SH-SY5Y (cell line): ENCODE measurements at regions not wholly inside any gene's neighbourhood (a gene's known extent, or its start where the extent isn't known, plus 50 kb on each side); places are given as distances from the start of the nearest gene placed in this dataset.

Experiments used
- GATA2 ChIP-seq: IDR thresholded peaks from 2 replicates; pipeline ENCODE4 v1.6.1; 2011; ENCODE audit warnings: mild to moderate bottlenecking, low read depth, low read length
- GATA3 ChIP-seq: IDR thresholded peaks from 2 replicates; pipeline ENCODE4 v1.6.1; 2011; ENCODE audit warnings: low read depth, mild to moderate bottlenecking, low read length, moderate library complexity

DNA sequence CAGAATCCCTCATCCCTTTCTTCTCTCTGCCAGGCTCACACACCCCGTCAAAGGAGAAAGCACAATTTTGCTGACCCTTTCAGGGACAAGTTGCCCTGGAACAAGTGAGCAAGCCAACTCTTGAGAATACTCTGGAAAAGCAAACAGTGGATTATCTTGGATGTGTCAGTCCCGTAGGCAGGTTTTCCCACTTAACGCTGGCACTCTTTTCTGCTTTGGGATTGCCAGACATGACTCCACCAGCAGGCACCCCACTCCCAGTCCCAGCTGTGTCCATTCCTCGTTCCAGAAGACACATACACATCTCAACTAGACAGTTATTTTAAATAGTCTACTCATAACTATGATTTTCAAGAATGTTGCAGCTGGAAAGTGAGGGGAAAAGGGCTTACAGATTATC, 145.5 kb upstream of the CDKN3 start:
- TF ChIP-seq GATA3, result no peak
- no peak for TF ChIP-seq GATA2

DNA sequence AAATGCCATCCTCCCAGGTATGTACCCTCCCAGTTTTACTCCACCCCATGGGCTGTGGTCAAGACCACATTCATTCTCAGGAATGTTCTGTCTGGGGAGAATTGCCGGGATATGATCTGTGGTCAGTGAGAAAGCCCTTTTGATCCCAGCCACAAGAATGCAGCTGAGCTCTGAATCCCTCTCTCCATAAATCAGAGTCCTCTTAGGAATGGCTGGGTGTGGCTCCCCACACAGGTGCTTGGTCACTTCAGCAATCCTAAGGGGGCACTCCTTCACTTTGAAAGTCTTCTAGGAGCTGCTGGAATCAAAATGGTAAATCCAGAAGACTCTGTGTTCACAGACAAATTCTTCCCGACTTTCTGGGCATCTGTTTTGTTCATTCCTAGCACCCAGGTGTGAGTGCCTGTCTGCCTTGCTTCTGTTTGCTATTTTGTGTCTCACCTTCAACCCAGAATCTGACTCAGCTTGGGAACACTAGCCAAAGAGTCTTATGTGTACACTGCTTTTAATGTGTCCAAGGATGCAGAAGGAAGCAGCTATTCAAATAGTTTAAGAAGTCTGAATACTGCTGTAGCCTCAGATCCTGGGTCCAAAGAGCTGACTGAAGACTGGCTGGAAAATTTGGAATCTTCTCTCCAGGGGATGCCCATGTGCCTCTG, 144.6 kb upstream of the CDKN3 start:
- no peak for TF ChIP-seq GATA3
- TF ChIP-seq GATA2, result no peak

DNA sequence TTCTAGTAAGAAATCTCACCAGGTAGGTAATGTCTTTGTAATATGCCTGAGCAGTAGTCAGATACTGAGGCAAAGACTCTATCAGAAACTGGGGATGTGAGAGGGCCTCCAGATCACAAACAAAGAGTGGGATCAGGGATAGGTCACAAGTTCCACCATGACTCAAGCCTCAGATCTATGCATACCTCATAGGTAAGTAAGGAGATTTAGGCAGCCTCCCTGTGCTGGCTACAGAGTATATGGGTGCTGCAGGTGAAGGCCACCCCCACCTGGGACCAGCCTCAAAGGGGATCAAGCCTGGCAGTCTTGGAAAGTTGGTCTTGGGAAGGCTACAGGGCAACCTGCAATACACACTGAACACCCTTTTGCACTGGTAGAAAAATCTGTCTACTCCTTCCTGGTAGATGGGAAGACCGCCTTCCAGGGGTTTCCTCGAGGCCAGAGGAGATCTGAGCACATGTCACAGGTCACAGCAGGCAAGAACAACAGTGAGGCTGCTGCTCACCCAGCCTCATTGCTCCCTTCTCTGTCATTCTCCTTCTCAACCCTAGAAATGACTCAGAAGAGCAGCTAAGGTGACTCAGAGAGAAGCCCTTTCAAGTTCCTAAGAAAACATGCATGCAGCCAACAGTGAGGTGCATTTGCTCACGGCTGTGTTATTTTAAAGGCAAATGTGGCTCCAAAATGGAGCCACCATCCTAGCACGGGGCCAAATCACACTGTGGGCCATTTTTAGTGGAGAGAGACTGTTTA, 143.4 kb upstream of the CDKN3 start:
- TF ChIP-seq GATA2 (no peak), GATA3 (no peak)

DNA sequence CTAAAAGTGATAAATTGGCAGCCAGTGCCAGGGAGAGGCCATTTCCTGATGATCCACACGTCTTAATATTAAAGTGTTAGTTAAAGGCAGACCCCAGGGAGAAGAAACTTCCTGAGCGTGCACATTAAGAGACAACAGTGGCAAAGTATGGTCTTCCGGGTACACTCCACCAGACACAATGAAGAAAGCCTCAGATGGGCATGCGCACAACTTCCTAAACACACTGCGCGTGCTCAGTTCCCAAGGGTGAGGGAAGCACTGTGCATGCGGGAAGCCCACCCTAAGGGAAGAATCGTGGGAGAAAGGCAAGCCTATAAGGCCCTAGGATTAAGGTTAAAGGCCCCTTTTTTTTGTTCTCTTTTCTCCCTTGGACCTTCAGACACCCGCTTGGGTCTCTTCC, 140.7 kb upstream of the CDKN3 start:
- TF ChIP-seq GATA3, result no peak
- TF ChIP-seq GATA2, result no peak

DNA sequence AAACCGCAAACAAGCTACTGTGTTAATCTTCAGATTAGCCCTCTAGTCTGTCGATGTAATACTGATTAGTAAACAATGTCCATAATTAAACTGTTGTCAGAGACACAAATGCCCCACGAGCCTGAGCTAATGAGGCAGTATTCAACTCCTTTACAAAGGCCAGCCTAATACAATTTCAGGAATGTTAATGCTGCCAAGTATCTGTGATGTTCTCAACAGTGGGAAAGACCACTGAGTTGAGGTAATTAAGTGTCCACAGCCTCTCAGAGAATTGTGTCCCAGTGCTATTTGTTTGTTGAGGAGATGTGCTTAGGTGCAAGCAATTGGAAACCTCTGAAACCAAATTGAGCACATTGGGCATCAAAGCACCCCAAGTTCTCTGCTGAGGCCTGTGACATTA, 139.4 kb upstream of the CDKN3 start:
- TF ChIP-seq GATA3 (no peak), GATA2 (no peak)

DNA sequence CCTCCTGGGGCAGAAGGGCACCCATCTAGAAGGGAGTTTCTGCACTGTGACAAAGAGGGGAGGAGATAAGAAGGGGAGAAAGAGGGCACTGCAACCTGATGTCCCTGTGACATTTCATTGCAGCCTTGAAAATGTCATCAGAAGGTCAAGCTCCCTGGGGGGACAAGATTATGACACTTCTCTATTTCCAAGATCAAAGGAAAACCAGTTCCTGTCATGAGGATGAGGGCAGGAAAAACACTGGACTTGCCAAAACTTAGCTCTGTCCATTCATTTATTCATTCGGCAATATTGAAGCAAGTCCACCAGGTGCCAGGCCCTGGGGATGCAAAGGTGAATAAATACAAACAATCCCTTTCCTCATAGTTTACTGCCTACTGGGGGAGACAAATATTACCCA, 138.4 kb upstream of the CDKN3 start:
- TF ChIP-seq GATA2, result no peak

DNA sequence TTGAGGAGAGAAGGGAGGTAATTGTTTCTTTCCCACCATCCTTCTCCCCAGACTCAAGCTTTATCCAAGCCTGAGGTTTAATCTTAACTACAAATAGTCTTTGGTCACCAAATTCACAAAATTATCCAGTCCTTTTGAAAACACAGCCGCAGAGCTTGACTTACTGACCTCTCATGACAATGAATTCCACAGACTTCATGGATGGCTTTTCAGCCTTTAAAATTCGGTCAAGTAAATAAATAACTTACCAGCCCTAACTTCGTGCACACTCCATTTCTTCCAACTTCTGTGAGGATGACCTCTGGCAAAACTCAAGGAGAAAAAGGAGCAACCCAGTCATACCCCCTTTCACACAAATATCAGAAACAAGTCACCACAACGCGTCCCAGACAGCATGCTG, 137.0 kb upstream of the CDKN3 start:
- TF ChIP-seq GATA2 (no peak), GATA3 (no peak)

DNA sequence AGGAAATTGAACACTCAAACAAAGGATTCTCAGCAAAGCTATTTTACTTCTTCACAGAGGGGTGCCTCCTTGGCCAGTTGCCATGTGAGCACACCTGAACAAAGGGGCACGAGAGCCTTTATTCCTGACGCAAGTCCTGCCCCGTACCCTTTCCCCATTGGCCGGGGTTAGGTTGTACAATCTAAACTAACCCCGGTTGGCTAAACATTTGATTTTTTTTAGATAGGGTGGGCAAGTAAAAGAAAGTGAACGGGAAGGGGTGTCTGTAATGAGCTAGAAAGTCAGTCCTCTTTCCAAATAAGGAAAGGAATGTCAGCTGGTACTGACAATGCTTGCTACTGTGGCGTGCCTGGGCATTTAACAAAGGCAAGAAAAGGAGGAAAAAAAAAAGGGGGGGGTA, 135.5 kb upstream of the CDKN3 start:
- TF ChIP-seq GATA3, result no peak
- TF ChIP-seq GATA2, result no peak

DNA sequence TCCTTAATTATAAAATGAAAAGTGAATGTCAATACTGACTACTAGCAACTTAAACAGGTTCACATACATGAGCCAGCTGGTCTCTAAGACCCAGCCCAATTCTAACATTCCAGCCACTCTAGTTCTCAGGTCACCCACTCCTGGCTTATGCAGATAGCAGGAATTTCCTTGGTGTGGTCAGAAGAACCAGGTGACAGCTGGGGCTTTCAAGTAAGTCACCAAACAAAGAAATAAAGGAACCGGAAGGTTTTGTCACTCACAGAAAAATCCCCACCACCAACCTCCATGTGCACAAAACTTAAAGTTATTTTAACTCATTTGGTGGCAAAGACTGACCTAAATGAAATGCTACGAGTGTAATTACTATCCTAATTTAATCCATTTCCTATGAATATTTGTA, 129.6 kb upstream of the CDKN3 start:
- no peak for TF ChIP-seq GATA2
- TF ChIP-seq GATA3, result no peak

DNA sequence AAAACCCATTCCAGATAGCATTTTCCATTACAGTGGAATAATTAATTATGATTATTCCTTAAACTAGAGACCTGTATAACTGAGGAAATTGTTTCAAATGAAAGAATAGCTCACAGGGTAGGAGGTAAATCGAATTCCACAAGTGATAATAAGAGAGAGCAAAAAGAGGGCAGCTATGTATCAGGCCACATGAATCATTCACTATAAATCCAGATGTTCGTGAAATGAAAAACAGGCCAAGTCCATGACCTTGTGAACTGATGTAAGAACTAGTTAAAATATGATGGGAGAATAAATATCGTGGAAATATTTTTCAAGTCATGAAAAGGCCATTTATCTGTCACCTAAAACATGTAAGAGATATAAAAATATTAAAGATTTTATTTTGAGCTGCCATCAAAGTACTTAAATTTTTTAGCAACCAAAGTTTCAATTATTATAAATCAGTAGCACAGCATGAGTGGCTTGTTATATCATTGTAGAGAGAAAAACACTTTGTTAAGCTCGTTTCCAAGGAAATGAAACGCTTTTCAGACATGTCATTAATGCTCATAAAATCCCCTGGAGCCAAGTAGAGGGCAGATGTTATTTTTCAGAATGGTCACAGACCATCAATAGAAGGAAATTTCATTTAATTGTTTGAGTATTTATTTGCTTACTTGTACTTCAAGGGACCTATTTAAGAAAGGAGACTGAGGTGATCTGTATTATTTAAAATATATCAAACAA, 120.6 kb upstream of the CDKN3 start:
- TF ChIP-seq GATA2 (no peak), GATA3 (no peak)

DNA sequence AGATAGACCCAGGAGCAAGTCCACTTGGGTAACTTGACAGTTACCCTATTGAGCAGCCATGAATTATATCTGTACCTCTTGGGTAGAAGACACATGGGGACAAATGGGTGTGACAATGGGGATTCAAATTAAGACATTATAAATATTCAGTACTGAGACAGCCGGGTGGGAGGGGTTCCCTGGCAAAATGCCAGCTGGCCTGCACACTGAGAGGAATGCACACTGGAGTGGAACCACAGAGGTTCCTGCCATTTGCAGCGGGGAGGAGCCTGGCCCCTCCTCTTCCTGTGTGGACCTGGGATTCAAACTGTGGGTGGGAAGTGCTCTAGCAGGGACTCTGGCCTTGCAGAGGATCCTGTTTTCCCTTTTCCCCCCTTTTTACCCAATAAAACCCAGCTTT, 118.7 kb upstream of the CDKN3 start:
- TF ChIP-seq GATA3 (no peak), GATA2 (no peak)

DNA sequence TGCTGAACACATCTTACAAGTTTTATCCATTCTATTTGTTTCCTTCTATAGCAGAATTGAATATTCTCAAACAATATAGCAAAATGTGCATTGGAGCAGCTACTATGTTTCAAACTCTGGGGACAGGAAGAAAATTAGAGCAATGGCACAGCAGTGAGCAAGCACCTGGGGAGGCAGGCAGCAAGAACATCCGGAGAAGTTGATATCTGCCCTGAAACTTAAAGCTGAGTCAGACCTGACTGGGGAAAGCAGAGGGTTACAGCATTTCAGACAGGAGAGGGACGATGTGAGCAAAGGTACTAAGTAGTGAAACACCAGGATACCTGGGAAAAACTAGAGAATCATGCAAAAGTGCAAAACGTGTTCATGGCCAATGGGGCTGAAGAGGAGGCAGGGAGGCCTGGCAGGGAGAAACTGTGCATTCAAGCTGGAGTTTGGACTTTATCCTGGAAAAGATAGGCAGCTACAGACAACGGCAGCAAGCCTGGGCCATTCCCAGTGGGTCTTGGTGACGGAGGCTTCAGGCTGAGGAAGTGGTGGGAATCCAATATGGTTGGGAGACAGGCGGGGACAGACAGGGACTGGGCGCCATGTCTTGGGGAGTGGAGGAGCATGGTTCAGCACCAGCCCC, 118.0 kb upstream of the CDKN3 start:
- TF ChIP-seq GATA2 (no peak), GATA3 (no peak)

DNA sequence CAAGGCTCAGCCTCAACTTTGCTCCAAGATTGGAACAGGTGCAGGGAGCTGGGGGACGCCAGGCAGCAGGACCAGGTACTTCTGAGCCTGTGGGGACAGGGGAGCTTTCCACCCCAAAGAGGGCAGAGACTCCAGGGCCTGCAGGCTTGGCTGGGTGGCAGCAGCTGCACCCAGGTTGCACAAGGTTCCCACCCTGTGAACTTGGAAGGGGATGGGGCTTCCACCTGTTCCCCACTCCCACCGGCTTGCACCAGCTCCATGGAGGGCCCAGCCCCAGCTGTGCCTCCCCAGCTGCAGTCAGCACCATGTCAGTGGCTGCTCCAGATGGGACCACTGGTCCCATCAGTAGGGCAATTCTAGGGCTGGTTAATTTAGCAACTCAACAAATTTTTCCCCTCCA, 114.0 kb upstream of the CDKN3 start:
- no peak for TF ChIP-seq GATA3
- no peak for TF ChIP-seq GATA2

DNA sequence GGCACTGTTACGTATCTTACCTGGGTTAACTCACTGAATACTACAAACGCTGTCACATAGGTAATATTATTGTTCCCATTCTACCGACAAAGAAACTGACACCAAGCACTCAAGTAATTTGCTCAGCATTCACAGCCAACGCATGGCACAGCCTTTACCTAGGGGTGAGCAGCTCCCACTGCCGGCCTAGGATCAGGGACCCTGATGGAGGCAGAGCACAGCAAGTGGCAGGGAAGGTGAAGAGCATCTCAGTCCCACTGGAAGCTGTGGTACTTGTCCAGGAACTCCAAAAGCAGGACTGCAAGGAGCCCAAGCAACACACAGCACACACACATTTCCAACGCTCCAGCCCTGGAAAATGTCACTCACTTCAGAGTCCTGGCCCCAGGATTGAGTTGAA, 111.8 kb upstream of the CDKN3 start:
- no peak for TF ChIP-seq GATA3
- no peak for TF ChIP-seq GATA2

DNA sequence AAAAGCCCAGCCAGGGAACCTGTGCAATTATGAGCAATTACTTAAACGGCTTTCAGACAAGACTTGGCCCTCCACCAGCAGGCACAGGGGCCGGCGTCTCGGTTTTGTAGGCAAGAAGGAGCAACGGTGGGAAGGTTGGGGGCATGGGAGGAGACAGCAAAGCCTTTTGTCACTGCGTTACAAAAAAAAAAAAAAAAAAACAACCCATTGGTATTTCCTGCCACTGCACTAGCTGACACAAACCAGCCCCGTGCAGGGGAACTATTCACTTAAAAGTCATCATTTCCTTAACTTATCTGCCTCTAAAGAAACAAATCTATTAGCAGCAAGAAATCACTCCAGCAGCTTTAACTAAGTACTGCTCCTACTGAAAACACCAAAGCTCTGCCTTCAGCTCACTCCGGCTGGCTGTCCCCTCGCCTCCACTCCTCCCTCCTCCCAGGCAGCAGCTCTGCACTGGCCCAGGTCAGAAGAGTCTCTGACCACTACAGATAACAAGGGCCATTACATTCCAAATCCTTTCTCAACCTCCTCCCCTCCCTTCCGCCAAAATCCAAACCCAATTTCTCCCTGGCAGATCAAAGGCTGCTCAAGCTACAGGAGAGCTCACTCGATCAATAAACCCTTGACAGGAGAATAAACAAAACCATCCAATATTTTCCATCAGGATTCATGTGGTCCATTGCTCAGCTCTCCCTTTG, 105.2 kb upstream of the CDKN3 start:
- no peak for TF ChIP-seq GATA3
- TF ChIP-seq GATA2, result no peak
